ENCODE measurements at regions not wholly inside any gene's neighbourhood (a gene's known extent, or its start where the extent isn't known, plus 50 kb on each side); places are given as distances from the start of the nearest gene placed in this dataset.

DNA sequence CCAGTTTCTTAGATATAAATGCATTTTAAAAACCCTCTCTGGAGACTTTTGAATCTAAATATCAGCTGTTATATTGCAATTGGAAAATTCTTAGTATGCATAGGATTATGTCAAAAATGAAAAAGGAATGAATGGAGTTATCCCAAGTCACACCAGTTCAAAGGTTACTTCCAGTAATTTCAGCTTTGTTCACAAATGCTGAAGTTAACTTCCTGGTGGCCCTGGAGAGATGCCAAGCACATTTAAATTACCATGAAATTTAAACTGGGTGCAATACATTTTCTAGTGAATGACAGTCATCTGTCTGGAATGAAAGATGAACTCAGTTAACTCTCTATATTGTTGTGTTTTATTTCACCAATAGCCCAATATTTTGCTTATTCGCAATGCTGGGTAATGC lies 753.9 kb downstream of the SUCLG1 start:
- TF ChIP-seq, protein P1, sequence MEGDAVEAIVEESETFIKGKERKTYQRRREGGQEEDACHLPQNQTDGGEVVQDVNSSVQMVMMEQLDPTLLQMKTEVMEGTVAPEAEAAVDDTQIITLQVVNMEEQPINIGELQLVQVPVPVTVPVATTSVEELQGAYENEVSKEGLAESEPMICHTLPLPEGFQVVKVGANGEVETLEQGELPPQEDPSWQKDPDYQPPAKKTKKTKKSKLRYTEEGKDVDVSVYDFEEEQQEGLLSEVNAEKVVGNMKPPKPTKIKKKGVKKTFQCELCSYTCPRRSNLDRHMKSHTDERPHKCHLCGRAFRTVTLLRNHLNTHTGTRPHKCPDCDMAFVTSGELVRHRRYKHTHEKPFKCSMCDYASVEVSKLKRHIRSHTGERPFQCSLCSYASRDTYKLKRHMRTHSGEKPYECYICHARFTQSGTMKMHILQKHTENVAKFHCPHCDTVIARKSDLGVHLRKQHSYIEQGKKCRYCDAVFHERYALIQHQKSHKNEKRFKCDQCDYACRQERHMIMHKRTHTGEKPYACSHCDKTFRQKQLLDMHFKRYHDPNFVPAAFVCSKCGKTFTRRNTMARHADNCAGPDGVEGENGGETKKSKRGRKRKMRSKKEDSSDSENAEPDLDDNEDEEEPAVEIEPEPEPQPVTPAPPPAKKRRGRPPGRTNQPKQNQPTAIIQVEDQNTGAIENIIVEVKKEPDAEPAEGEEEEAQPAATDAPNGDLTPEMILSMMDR (conservative IDR thresholded peaks at IDR 0.05; ENCODE audit: low read length), result no peak
- TF ChIP-seq EZH2phosphoT487 (IDR thresholded peaks at IDR 0.05; ENCODE audit: borderline replicate concordance), result no peak

Data from Loucy (cell line).